H1 (cell line): ENCODE measurements at regions not wholly inside any gene's neighbourhood (a gene's known extent, or its start where the extent isn't known, plus 50 kb on each side); places are given as distances from the start of the nearest gene placed in this dataset.

Experiments used
- CBX5 ChIP-seq: fragments of 300-800, 300-1000 bp; sonication (generic); IDR thresholded peaks from 2 replicates; pipeline ENCODE4 v1.7.1; 2016; ENCODE audit warnings: antibody characterized with exemption, low read length, low read depth
- CHD7 ChIP-seq: fragments of 300-600 bp; sonication (generic); IDR thresholded peaks from 2 replicates; pipeline ENCODE4 v1.7.1; 2012; ENCODE audit warnings: low read length, moderate library complexity, mild to moderate bottlenecking, inconsistent platforms; ENCODE audit not compliant: insufficient replicate concordance
- CTBP2 ChIP-seq: IDR thresholded peaks from 2 replicates; pipeline ENCODE4 v1.7.0; 2011; ENCODE audit warnings: borderline replicate concordance, mild to moderate bottlenecking, moderate library complexity, mixed read lengths, low read length; ENCODE audit not compliant: insufficient read depth, insufficient read length
- GABPA ChIP-seq: IDR thresholded peaks from 2 replicates; pipeline ENCODE4 v1.6.1; 2011; ENCODE audit warnings: mild to moderate bottlenecking, low read length, moderate library complexity, borderline replicate concordance; ENCODE audit not compliant: insufficient read depth
- MAFK ChIP-seq: IDR thresholded peaks from 2 replicates; pipeline ENCODE4 v1.6.1; 2012; ENCODE audit warnings: low read depth, mild to moderate bottlenecking, improper control_type of control experiment, low read length
- RAD21 ChIP-seq, 2 experiments: IDR thresholded peaks in 1 of 2; conservative IDR thresholded peaks in 1 of 2; 2 replicates each; pipeline ENCODE4 v1.6.1; 2011; ENCODE audit warnings: low read depth in 2 of 2, low read length in 2 of 2, improper control_type of control experiment in 1 of 2, inconsistent platforms in 1 of 2, mild to moderate bottlenecking in 1 of 2, moderate library complexity in 1 of 2
- SIN3A ChIP-seq, 2 experiments: IDR thresholded peaks in 1 of 2; conservative IDR thresholded peaks in 1 of 2; 2 replicates each; pipeline ENCODE4 v1.6.1; 2011 to 2012; ENCODE audit warnings: low read length in 2 of 2, improper control_type of control experiment in 1 of 2, low read depth in 1 of 2, mild to moderate bottlenecking in 1 of 2
- TF ChIP-seq, protein P1 (sequence below), 3 experiments: IDR thresholded peaks; 1 replicate in 2 of 3; 2 replicates in 1 of 3; pipeline versions ENCODE4 v1.5.1 to v1.6.1; 2011; ENCODE audit warnings: low read length in 3 of 3, mild to moderate bottlenecking in 3 of 3, inconsistent platforms in 2 of 3, low read depth in 1 of 3, moderate library complexity in 1 of 3; ENCODE audit not compliant: insufficient read depth in 1 of 3; ENCODE audit errors: control extremely low read depth in 1 of 3

GRCh38 chr15:81786776-81787175 is 259.0 kb downstream of the MEX3B start (continued):
- TF ChIP-seq, protein P1, sequence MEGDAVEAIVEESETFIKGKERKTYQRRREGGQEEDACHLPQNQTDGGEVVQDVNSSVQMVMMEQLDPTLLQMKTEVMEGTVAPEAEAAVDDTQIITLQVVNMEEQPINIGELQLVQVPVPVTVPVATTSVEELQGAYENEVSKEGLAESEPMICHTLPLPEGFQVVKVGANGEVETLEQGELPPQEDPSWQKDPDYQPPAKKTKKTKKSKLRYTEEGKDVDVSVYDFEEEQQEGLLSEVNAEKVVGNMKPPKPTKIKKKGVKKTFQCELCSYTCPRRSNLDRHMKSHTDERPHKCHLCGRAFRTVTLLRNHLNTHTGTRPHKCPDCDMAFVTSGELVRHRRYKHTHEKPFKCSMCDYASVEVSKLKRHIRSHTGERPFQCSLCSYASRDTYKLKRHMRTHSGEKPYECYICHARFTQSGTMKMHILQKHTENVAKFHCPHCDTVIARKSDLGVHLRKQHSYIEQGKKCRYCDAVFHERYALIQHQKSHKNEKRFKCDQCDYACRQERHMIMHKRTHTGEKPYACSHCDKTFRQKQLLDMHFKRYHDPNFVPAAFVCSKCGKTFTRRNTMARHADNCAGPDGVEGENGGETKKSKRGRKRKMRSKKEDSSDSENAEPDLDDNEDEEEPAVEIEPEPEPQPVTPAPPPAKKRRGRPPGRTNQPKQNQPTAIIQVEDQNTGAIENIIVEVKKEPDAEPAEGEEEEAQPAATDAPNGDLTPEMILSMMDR (IDR thresholded peaks at IDR 0.05; ENCODE audit: control extremely low read depth in 1 of 3, insufficient read depth in 1 of 3, low read depth in 1 of 3, low read length in 3 of 3): no peak
- TF ChIP-seq CTBP2 (no peak), CBX5 (no peak), SIN3A (conservative IDR thresholded peaks at IDR 0.05 in 1 of 2, IDR thresholded peaks at IDR 0.05 in 1 of 2; ENCODE audit: low read depth in 1 of 2, low read length in 2 of 2) (no peak), GABPA (no peak), MAFK (no peak), RAD21 (IDR thresholded peaks at IDR 0.05 in 1 of 2, conservative IDR thresholded peaks at IDR 0.05 in 1 of 2; ENCODE audit: low read depth in 2 of 2, low read length in 2 of 2) (no peak), CHD7 (no peak)
